ENCODE measurements at regions not wholly inside any gene's neighbourhood (a gene's known extent, or its start where the extent isn't known, plus 50 kb on each side); places are given as distances from the start of the nearest gene placed in this dataset.

DNA sequence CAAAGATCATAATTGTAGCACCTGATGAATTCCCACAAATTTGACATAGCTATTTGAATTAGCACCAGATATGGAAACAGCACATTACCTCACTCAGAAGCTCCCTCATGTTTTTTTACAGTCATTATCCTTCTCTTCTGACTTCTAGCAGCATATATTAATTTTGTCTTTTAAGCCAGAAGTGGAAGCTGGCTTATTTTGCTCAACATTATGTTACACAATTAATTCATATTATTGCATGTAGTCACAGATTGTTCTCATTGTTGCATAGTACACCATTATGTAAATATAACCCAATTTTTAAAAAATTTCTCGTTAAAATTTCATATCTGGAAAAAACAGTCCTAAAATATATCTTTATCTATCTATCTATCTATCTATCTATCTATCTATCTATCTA lies 762.3 kb downstream of the TUSC7 start:
- no peaks in the 10 kb centered on the region for H3K4me1 ChIP-seq
- no peak for DNase-seq
- no peaks in the 10 kb centered on the region for H3K9me3 ChIP-seq
- no peak overlapping the region for H3K27ac ChIP-seq
- no peak for TF ChIP-seq POLR2A (IDR thresholded peaks at IDR 0.05)
- TF ChIP-seq, protein P1, sequence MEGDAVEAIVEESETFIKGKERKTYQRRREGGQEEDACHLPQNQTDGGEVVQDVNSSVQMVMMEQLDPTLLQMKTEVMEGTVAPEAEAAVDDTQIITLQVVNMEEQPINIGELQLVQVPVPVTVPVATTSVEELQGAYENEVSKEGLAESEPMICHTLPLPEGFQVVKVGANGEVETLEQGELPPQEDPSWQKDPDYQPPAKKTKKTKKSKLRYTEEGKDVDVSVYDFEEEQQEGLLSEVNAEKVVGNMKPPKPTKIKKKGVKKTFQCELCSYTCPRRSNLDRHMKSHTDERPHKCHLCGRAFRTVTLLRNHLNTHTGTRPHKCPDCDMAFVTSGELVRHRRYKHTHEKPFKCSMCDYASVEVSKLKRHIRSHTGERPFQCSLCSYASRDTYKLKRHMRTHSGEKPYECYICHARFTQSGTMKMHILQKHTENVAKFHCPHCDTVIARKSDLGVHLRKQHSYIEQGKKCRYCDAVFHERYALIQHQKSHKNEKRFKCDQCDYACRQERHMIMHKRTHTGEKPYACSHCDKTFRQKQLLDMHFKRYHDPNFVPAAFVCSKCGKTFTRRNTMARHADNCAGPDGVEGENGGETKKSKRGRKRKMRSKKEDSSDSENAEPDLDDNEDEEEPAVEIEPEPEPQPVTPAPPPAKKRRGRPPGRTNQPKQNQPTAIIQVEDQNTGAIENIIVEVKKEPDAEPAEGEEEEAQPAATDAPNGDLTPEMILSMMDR (IDR thresholded peaks at IDR 0.05): no peak
- no peak overlapping the region for H3K4me3 ChIP-seq
- H3K36me3 ChIP-seq: no peaks in the 10 kb centered on the region
- no peaks in the 10 kb centered on the region for H3K27me3 ChIP-seq

DNA sequence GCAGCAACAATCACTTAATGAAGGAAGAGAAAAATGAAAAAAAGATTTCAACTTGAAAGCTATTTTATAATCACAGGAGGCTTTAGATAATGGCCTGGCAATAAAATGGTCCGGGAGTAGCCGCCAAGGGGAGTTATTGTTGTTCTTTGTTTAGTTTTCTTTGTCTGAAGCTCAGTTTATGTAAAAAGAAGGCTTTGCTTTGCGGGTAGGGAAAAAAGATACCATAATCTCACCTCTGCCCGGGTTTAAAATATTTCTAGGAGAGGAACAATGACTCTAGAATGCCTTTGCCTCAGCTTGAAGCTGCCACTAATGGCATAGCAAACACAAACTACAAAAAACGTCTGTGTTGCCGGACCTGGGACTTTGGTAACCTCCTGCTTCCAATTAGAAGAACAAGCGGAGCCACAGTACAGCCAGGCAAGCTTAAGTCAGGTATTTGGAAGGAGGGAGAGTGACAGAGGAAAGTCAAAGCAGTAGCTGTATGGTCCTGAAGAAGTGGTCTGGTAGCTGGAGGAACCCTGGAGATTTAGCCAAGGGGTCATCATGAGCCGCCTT lies 764.5 kb downstream of the TUSC7 start:
- Histone ChIP-seq H3K9me3 (no peaks in the 10 kb centered on the region), H3K4me3 (no peak overlapping the region), H3K4me1 (no peaks in the 10 kb centered on the region), H3K27ac (no peak overlapping the region), H3K36me3 (no peaks in the 10 kb centered on the region), H3K27me3 (no peaks in the 10 kb centered on the region)
- no peak for DNase-seq
- TF ChIP-seq, protein P1 (IDR thresholded peaks at IDR 0.05): no peak
- no peak for TF ChIP-seq POLR2A (IDR thresholded peaks at IDR 0.05)

DNA sequence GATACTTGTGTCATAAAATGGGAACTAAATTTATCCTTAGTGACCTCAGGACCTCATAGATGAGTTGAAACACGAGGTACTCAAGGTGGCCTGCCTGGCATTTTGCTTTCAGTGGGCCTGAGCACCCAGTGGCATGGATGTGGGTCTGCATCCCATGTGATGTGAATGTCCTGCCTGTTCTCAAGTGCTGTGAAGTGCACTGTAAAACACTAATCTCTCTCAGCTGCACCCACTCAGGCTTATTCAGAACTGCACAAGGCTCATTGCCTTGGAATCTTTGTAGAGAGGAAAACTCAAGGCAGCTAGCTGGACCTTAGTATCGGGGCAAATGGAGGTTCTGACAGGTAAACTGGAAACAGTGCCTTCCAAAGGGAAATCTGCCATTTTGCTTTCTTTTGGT lies 767.0 kb downstream of the TUSC7 start:
- Histone ChIP-seq H3K4me1 (no peaks in the 10 kb centered on the region), H3K27ac (no peak overlapping the region), H3K4me3 (no peak overlapping the region), H3K9me3 (no peaks in the 10 kb centered on the region), H3K27me3 (no peaks in the 10 kb centered on the region), H3K36me3 (no peaks in the 10 kb centered on the region)
- TF ChIP-seq POLR2A (IDR thresholded peaks at IDR 0.05): no peak
- TF ChIP-seq, protein P1 (IDR thresholded peaks at IDR 0.05): no peak
- no peak for DNase-seq

DNA sequence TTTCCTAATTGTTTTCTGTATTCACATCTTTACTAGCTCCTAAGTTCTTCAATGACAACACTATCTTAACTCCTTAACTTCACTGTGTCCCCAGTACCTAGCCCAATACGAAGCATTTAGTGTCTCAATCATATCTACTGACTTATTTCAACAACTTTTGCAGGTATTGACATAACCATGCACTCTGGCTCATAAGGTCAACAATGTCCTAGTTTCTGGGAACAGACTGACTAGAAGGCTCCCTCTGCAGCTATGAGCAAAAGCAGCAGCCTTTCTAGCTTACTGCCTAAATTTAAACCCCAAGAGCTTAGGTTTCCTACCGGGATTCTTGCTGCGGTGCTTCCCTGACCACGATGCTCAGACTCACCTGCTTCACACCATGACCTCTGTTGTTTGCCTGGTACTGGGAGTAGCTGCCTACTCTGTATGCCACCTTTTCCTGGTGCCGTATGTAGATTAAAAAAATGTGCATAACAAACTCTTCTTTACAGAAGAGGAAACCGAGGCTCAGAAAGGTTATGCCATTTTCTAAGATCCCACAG lies 767.7 kb downstream of the TUSC7 start:
- no peak for TF ChIP-seq POLR2A (IDR thresholded peaks at IDR 0.05)
- TF ChIP-seq, protein P1 (IDR thresholded peaks at IDR 0.05): no peak

DNA sequence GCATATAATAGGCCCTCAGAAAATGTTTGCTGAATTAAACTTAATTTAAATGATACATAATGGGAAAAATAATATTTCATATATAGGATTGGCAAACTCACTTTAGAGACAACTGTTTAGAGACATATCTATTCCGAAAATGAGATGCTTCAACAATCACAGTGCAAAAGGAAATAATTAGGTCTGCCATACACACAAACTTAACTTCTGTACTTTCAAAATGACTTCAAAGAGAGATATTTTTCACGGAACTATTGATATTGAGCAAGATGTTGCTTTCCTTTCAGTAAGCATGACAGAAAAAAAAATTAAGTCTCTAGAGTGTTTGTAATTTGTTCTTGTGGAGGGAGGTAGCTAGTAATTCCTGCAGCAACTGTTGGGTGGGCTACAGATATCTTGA lies 769.5 kb downstream of the TUSC7 start:
- Histone ChIP-seq H3K36me3 (no peaks in the 10 kb centered on the region), H3K9me3 (no peaks in the 10 kb centered on the region), H3K4me1 (no peaks in the 10 kb centered on the region), H3K4me3 (no peak overlapping the region), H3K27ac (no peak overlapping the region), H3K27me3 (no peaks in the 10 kb centered on the region)
- no peak for DNase-seq
- TF ChIP-seq, protein P1 (IDR thresholded peaks at IDR 0.05): no peak
- TF ChIP-seq POLR2A (IDR thresholded peaks at IDR 0.05): no peak

More for the DNA sequence above, 767.7 kb downstream of the TUSC7 start:
- Histone ChIP-seq H3K27ac (no peak overlapping the region), H3K27me3 (no peaks in the 10 kb centered on the region), H3K36me3 (no peaks in the 10 kb centered on the region), H3K9me3 (no peaks in the 10 kb centered on the region), H3K4me3 (no peak overlapping the region), H3K4me1 (no peaks in the 10 kb centered on the region)
- DNase-seq: no peak

DNA sequence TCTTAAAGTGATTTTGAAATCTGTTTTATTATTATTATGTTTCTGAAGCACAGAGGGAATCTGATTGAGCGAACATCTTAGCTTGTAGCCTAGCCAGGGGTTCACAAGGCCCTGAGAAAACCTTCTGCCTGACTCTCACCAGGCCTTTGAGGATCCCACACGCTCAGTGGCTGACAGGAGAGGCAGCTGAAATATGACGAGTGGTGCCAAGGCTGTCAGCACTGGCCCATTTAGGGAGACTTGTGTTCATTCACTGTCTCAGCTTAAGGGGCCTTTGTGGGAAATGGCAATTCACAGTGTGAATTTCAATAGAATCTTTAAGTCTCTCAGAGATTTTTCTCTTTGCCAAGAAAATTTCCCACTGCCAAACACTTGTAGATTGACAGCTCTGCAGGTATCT lies 770.9 kb downstream of the TUSC7 start:
- Histone ChIP-seq H3K27me3 (no peaks in the 10 kb centered on the region), H3K4me3 (no peak overlapping the region), H3K4me1 (no peaks in the 10 kb centered on the region), H3K9me3 (no peaks in the 10 kb centered on the region), H3K36me3 (no peaks in the 10 kb centered on the region), H3K27ac (no peak overlapping the region)
- DNase-seq: no peak
- no peak for TF ChIP-seq POLR2A (IDR thresholded peaks at IDR 0.05)
- TF ChIP-seq, protein P1 (IDR thresholded peaks at IDR 0.05): no peak

Data from Peyer's patch (tissue), 4 donors.